Gastroesophageal sphincter (tissue), 2 donors: ENCODE measurements at regions not wholly inside any gene's neighbourhood (a gene's known extent, or its start where the extent isn't known, plus 50 kb on each side); places are given as distances from the start of the nearest gene placed in this dataset.

Experiments
- POLR2A ChIP-seq, 2 donors: fragments of 450-650 bp; IDR thresholded peaks; one replicate each; pipeline ENCODE4 v1.6.1; 2017; ENCODE audit warnings: antibody characterized with exemption in 2 of 2, mild to moderate bottlenecking in 2 of 2, moderate library complexity in 1 of 2
- POLR2AphosphoS5 ChIP-seq: sonication (generic); formaldehyde crosslinking; IDR thresholded peaks from one replicate; pipeline ENCODE4 v1.6.1; 2017; ENCODE audit warnings: antibody characterized with exemption

DNA sequence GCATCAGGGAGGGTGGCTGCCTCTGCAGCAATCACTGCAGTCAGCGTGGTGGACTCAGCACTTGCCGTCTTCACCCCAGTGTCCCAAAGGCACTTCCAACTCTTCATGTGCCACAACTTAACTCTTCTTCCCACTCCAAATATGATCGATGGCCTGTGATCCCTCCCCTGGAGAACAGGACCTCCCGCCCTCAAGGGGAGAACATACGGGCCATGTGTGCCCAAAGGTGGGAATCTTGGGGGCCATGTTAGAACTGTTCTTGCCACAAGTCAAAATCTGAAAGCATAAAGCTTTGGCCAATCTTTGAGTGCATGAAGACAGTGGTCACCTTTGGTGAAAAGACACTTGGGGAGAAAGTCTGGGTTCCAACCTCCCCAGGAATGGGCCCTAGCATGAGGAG, 368.5 kb upstream of the MGMT start:
- TF ChIP-seq POLR2A (IDR thresholded peaks at IDR 0.05) (no peak), POLR2AphosphoS5 (no peak)
